WTC11 (cell line): ENCODE measurements at regions not wholly inside any gene's neighbourhood (a gene's known extent, or its start where the extent isn't known, plus 50 kb on each side); places are given as distances from the start of the nearest gene placed in this dataset.

Experiments used
- ATAC-seq: fragments of 200-7000 bp; cut with Tn5 transposase; 2 replicates; pipeline ENCODE4 v1.10.0; 2021; ENCODE audit warnings: mild to moderate bottlenecking, moderate library complexity
- CTCF ChIA-PET: fragments of 300-600 bp; sonication (Branson Sonifier 250); formaldehyde crosslinking; loops from one replicate; lab custom pipeline; 2021; ENCODE audit warnings: antibody characterized with exemption; lab: Charles Lee
- POLR2A ChIA-PET: fragments of 350-600 bp; sonication (Branson Sonifier 250); formaldehyde crosslinking; loops from one replicate; lab custom pipeline; 2021; ENCODE audit warnings: antibody characterized with exemption; lab: Charles Lee
- DNase-seq: peaks from one replicate; pipeline ENCODE4 v3.0.0; 2021; ENCODE audit warnings: low spot score
- H3K27ac Mint-ChIP-seq: 2 replicates; pipeline ENCODE4 v1.8.0; 2021; ENCODE audit warnings: mixed read lengths
- H3K27me3 Mint-ChIP-seq: 2 replicates; pipeline ENCODE4 v1.8.0; 2021; ENCODE audit warnings: low read depth, mild to moderate bottlenecking, moderate library complexity, mixed read lengths
- H3K36me3 Mint-ChIP-seq: 2 replicates; pipeline ENCODE4 v1.8.0; 2021; ENCODE audit warnings: mixed read lengths
- H3K4me1 Mint-ChIP-seq: 2 replicates; pipeline ENCODE4 v1.8.0; 2022; ENCODE audit warnings: mixed read lengths
- H3K4me3 Mint-ChIP-seq: 2 replicates; pipeline ENCODE4 v1.8.0; 2021; ENCODE audit warnings: mild to moderate bottlenecking, moderate library complexity, mixed read lengths
- H3K9me3 Mint-ChIP-seq: 2 replicates; pipeline ENCODE4 v1.8.0; 2021; ENCODE audit warnings: mixed read lengths
- HMGA2 ChIP-seq: fragments of 250-450 bp; sonication (Bioruptor Pico); IDR thresholded peaks from 2 replicates; pipeline ENCODE4 v1.4.0; 2021; ENCODE audit warnings: mild to moderate bottlenecking, moderate library complexity
- JAZF1 ChIP-seq: fragments of 250-450 bp; sonication (Bioruptor Pico); IDR thresholded peaks from 2 replicates; pipeline ENCODE4 v1.9.0; 2021; ENCODE audit warnings: moderate library complexity, mild to moderate bottlenecking, inconsistent platforms
- TEAD1 ChIP-seq: sonication (generic); formaldehyde crosslinking; IDR thresholded peaks from 2 replicates; pipeline ENCODE4 v1.8.0; 2022; ENCODE audit warnings: mild to moderate bottlenecking, missing genetic modification reagents
- TEAD4 ChIP-seq: sonication (generic); formaldehyde crosslinking; IDR thresholded peaks from 2 replicates; pipeline ENCODE4 v1.8.0; 2022; ENCODE audit warnings: mild to moderate bottlenecking, missing genetic modification reagents
- ZMAT4 ChIP-seq: fragments of 250-450 bp; sonication (Bioruptor Pico); IDR thresholded peaks from 2 replicates; pipeline ENCODE4 v1.9.0; 2021; ENCODE audit warnings: mild to moderate bottlenecking
- ZNF263 ChIP-seq: sonication (generic); formaldehyde crosslinking; IDR thresholded peaks from 2 replicates; pipeline ENCODE4 v1.8.1; 2022; ENCODE audit warnings: low read depth, mild to moderate bottlenecking, moderate library complexity, missing genetic modification reagents
- ZNF281 ChIP-seq: sonication (generic); formaldehyde crosslinking; IDR thresholded peaks from 2 replicates; pipeline ENCODE4 v1.8.0; 2023; ENCODE audit warnings: mild to moderate bottlenecking, missing genetic modification reagents
- ZNF532 ChIP-seq: fragments of 250-450 bp; sonication (Bioruptor Pico); IDR thresholded peaks from 2 replicates; pipeline ENCODE4 v1.9.0; 2021; ENCODE audit warnings: mild to moderate bottlenecking, borderline replicate concordance
- TF ChIP-seq, protein P1 (sequence below): sonication (generic); formaldehyde crosslinking; IDR thresholded peaks from 2 replicates; pipeline ENCODE4 v1.8.0; 2022; ENCODE audit warnings: mild to moderate bottlenecking, missing genetic modification reagents
- TF ChIP-seq, protein P2 (sequence below): sonication (generic); formaldehyde crosslinking; IDR thresholded peaks from 2 replicates; pipeline ENCODE4 v1.8.1; 2023; ENCODE audit warnings: mild to moderate bottlenecking, missing genetic modification reagents, borderline replicate concordance

DNA sequence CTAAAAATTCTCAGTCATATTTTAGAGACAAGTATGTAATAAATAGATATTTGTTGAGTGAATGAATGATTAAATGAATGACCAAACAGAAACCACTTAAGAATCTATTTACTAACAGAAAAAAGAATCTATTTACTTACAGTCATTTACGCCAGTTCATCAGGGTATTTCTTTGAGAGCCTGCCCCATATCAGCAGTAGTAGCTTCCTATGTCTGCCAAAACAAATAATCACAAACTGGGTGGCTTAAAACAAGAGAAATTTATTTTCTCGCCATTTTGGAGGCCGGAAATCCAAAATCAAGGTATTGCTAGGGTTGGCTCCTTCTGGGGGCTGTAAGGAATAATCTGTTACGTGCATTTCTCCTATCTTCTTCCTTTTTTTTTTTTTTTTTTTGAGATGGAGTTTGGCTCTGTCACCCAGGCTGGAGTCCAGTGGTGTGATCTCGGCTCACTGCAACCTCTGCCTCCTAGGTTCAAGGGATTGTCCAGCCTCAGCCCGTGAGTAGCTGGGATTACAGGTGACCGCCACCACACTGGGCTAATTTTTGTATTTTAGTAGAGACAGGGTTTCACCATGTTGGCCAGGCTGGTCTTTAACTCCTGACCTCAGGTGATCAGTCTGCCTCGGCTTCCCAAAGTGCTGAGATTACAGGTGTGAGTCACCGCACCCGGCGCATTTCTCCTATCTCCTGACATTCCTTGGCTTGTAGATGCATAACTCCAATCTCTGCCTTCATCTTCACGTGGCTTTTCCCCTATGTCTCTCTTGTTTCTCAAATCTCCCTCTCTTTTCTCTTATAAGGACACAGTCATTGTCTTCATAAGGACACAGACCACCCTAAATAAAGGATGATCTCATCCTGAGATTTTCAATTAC is 65.2 kb upstream of the SPPL2A start:
- ChIA-PET POLR2A (interaction anchor here (0.6 kb wide), 1 partner anchor 51 kb away, joined by 3 read pairs; no protein-coding TSS in a partner anchor), CTCF (interaction anchor here (0.6 kb wide), 1 partner anchor 355 kb away, joined by 4 read pairs; no protein-coding TSS in a partner anchor)
- Mint-ChIP-seq H3K4me1 (0 out of 2 replicates have a peak, but pooled peaks cover 3% of the 10 kb centered on the region), H3K27ac (peak overlapping the region; percentile 27; the same call in 1 of the 2 replicates), H3K9me3 (no peaks in the 10 kb centered on the region), H3K4me3 (no peak overlapping the region), H3K36me3 (no peaks in the 10 kb centered on the region), H3K27me3 (no peaks in the 10 kb centered on the region; the same call in 1 of the 2 replicates)
- DNase-seq (no peak), ATAC-seq (no peak)
- TF ChIP-seq, protein P1, sequence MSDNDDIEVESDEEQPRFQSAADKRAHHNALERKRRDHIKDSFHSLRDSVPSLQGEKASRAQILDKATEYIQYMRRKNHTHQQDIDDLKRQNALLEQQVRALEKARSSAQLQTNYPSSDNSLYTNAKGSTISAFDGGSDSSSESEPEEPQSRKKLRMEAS (CRISPR knock-in tag): no peak

DNA sequence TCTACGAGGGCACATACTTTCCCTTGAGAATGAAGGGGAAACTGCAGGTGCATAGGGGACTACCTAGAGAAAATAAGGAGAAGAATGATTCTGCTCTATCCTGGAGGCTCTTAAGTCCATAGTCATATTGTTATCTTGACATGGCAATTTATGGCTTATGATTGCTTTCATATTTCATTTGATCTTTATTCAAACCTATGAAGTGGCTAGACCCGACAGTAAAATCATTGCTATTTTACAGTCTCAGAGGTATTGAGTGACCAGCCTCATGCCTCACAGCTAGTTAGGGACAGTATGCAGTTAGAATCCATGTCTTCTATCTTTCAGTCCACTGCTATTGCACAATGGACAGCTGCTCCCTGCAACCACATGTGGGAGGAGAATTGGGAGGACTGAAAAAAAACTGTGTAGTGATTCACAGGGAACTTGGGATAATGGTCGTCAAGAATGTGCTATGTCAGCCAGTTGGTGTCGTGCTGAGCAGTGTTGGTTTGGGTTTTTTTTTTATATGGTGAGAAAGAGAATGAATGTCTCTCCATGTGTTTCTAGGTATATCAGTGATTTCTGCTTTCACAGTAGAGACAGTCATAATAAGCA is 63.2 kb upstream of the SPPL2A start:
- Mint-ChIP-seq H3K27ac (no peak overlapping the region), H3K4me1 (peaks cover 5% of the 10 kb centered on the region), H3K9me3 (no peaks in the 10 kb centered on the region), H3K36me3 (no peaks in the 10 kb centered on the region), H3K4me3 (no peak overlapping the region), H3K27me3 (no peaks in the 10 kb centered on the region; the same call in 1 of the 2 replicates)
- ChIA-PET CTCF (no interaction called here), POLR2A (no interaction called here)
- TF ChIP-seq ZNF281 (CRISPR knock-in tag) (no peak), ZMAT4 (no peak)
- no peak for DNase-seq
- ATAC-seq: peak; percentile 28; the same call in 1 of the 2 replicates

GRCh38 chr15:50825946-50826345 is 60.4 kb upstream of the SPPL2A start:
- CTCF ChIA-PET: no interaction called here
- no peaks in the 10 kb centered on the region for H3K36me3 Mint-ChIP-seq
- no peaks in the 10 kb centered on the region for H3K9me3 Mint-ChIP-seq
- DNase-seq: no peak
- no peak for ATAC-seq
- no peak for TF ChIP-seq HMGA2 (CRISPR knock-in tag)
- no peak for TF ChIP-seq TEAD1 (CRISPR knock-in tag)
- TF ChIP-seq, protein P2, sequence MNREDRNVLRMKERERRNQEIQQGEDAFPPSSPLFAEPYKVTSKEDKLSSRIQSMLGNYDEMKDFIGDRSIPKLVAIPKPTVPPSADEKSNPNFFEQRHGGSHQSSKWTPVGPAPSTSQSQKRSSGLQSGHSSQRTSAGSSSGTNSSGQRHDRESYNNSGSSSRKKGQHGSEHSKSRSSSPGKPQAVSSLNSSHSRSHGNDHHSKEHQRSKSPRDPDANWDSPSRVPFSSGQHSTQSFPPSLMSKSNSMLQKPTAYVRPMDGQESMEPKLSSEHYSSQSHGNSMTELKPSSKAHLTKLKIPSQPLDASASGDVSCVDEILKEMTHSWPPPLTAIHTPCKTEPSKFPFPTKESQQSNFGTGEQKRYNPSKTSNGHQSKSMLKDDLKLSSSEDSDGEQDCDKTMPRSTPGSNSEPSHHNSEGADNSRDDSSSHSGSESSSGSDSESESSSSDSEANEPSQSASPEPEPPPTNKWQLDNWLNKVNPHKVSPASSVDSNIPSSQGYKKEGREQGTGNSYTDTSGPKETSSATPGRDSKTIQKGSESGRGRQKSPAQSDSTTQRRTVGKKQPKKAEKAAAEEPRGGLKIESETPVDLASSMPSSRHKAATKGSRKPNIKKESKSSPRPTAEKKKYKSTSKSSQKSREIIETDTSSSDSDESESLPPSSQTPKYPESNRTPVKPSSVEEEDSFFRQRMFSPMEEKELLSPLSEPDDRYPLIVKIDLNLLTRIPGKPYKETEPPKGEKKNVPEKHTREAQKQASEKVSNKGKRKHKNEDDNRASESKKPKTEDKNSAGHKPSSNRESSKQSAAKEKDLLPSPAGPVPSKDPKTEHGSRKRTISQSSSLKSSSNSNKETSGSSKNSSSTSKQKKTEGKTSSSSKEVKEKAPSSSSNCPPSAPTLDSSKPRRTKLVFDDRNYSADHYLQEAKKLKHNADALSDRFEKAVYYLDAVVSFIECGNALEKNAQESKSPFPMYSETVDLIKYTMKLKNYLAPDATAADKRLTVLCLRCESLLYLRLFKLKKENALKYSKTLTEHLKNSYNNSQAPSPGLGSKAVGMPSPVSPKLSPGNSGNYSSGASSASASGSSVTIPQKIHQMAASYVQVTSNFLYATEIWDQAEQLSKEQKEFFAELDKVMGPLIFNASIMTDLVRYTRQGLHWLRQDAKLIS (CRISPR knock-in tag): no peak
- TF ChIP-seq ZNF263 (CRISPR knock-in tag): no peak
- no peak for TF ChIP-seq JAZF1 (CRISPR knock-in tag)
- TF ChIP-seq TEAD4 (CRISPR knock-in tag): no peak
- no peak for TF ChIP-seq ZNF532 (CRISPR knock-in tag)
- H3K4me1 Mint-ChIP-seq: peaks cover 15% of the 10 kb centered on the region
- H3K27me3 Mint-ChIP-seq: no peaks in the 10 kb centered on the region; the same call in 1 of the 2 replicates
- POLR2A ChIA-PET: no interaction called here
- no peak overlapping the region for H3K4me3 Mint-ChIP-seq
- no peak overlapping the region for H3K27ac Mint-ChIP-seq
